Stomach (tissue), 4 donors: ENCODE measurements at regions not wholly inside any gene's neighbourhood (a gene's known extent, or its start where the extent isn't known, plus 50 kb on each side); places are given as distances from the start of the nearest gene placed in this dataset.

ENCODE experiments used
- CTCF ChIP-seq, 7 experiments: fragments of 450-650 bp in 4 of 7; fragments of 200-600 bp in 3 of 7; sonication (generic) in 3 of 7; IDR thresholded peaks; one replicate each; pipeline ENCODE4 v1.5.1; 2016 to 2019; ENCODE audit warnings: antibody characterized with exemption in 7 of 7, control low read depth in 2 of 7, mild to moderate bottlenecking in 1 of 7
- POLR2A ChIP-seq, 4 donors: fragments of 450-650 bp; IDR thresholded peaks; one replicate each; pipeline ENCODE4 v1.6.1; 2016; ENCODE audit warnings: antibody characterized with exemption in 4 of 4, control low read depth in 2 of 4, mild to moderate bottlenecking in 1 of 4, moderate library complexity in 1 of 4

- TF ChIP-seq POLR2A (IDR thresholded peaks at IDR 0.05) (no peak), CTCF (IDR thresholded peaks at IDR 0.05) (no peak)
These were observed 1577.2 kb upstream of the LRRTM3 start for GRCh38 chr10:65348637-65349036.
